ENCODE measurements at regions not wholly inside any gene's neighbourhood (a gene's known extent, or its start where the extent isn't known, plus 50 kb on each side); places are given as distances from the start of the nearest gene placed in this dataset.

DNA sequence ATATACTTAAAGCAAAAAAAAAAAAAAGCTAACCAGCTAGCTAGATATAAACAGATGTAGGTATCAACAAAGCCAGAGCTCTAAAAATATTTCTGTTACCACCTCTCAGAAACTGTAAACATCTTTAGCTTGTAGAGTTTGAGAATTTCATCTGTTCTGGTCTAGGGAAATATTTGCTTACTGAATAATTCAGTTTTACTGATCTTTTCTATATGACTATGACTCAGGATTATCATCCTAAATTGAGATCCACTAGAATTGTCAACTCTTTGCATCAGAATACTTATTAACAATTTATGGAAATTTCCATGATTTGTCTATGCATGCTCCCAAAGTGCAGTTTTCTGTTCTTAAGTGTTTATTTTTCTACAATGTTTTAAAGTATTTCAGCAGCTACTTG, 517.3 kb downstream of the DIPK2A start:
- TF ChIP-seq, protein P1, sequence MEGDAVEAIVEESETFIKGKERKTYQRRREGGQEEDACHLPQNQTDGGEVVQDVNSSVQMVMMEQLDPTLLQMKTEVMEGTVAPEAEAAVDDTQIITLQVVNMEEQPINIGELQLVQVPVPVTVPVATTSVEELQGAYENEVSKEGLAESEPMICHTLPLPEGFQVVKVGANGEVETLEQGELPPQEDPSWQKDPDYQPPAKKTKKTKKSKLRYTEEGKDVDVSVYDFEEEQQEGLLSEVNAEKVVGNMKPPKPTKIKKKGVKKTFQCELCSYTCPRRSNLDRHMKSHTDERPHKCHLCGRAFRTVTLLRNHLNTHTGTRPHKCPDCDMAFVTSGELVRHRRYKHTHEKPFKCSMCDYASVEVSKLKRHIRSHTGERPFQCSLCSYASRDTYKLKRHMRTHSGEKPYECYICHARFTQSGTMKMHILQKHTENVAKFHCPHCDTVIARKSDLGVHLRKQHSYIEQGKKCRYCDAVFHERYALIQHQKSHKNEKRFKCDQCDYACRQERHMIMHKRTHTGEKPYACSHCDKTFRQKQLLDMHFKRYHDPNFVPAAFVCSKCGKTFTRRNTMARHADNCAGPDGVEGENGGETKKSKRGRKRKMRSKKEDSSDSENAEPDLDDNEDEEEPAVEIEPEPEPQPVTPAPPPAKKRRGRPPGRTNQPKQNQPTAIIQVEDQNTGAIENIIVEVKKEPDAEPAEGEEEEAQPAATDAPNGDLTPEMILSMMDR (IDR thresholded peaks at IDR 0.05) = no peak
- TF ChIP-seq POLR2A (IDR thresholded peaks at IDR 0.05) = no peak

Data from body of pancreas (tissue), 4 donors.